K562 (cell line): ENCODE measurements at regions not wholly inside any gene's neighbourhood (a gene's known extent, or its start where the extent isn't known, plus 50 kb on each side); places are given as distances from the start of the nearest gene placed in this dataset.

Experiments
- ATAC-seq: fragments of 200-7000 bp; cut with Tn5 transposase; 3 replicates; pipeline ENCODE4 v1.9.1; 2020; ENCODE audit warnings: moderate library complexity
- BruUV-seq: library from RNA; stranded (reverse); fragments of 400-500 nt; replicated peaks from 2 replicates; lab custom pipeline; 2021; lab: Mats Ljungman, UMichigan
- CTCF ChIA-PET: fragments of 300-600 bp; formaldehyde crosslinking; extraction: SDS; loops from one replicate; lab custom pipeline; 2021; ENCODE audit warnings: low intra/inter-chr PET ratio; lab: Yijun Ruan, JAX
- POLR2A ChIA-PET: fragments of 300-600, 350-650 bp; sonication (Branson Sonifier 250); formaldehyde crosslinking; extraction: SDS; loops from one replicate; lab custom pipeline; 2021; ENCODE audit warnings: antibody characterized with exemption, inconsistent platforms; lab: Yijun Ruan, JAX
- DNase-seq, 4 experiments: peaks; one replicate each; pipeline versions ENCODE4 v3.0.0 to v3.0.0-alpha.2; 2011 to 2018; ENCODE audit warnings: low spot score in 3 of 4, mixed read lengths in 3 of 4; ENCODE audit errors: extremely low read depth in 1 of 4
- FAIRE-seq: peaks from 2 replicates; lab custom pipeline; 2011; peaks lifted over from hg19 to GRCh38; lab: Jason Lieb, UNC
- H2AFZ ChIP-seq: 2 replicates; pipeline ENCODE4 v1.6.0; 2011; ENCODE audit warnings: low read depth, low read length, control low read depth, inconsistent platforms
- H3K27ac ChIP-seq: fragments of 200-600 bp; 3 replicates; pipeline ENCODE4 v1.8.0; 2011; ENCODE audit warnings: low read depth, mild to moderate bottlenecking, control low read depth, inconsistent platforms, low read length, moderate library complexity, mixed read lengths; ENCODE audit errors: extremely low read depth
- H3K27me3 ChIP-seq, 2 experiments: fragments of 300-600 bp in 1 of 2; 2 replicates in 1 of 2; 3 replicates in 1 of 2; pipeline versions ENCODE4 v1.6.0 to v1.8.0; 2011; ENCODE audit warnings: inconsistent platforms in 2 of 2, low read length in 2 of 2, mild to moderate bottlenecking in 1 of 2, mixed read lengths in 1 of 2, moderate library complexity in 1 of 2; ENCODE audit not compliant: control insufficient read depth in 2 of 2, insufficient read depth in 2 of 2
- H3K36me3 ChIP-seq: fragments of 300-600 bp; 3 replicates; pipeline ENCODE4 v1.8.0; 2011; ENCODE audit warnings: mild to moderate bottlenecking, low read length, inconsistent platforms; ENCODE audit not compliant: control insufficient read depth, insufficient read depth
- H3K4me1 ChIP-seq, 2 experiments: fragments of 200-600 bp in 1 of 2; replicated peaks in 1 of 2; 2 replicates in 1 of 2; 3 replicates in 1 of 2; pipeline versions ENCODE4 v1.5.1 to v1.8.0; 2011; ENCODE audit warnings: inconsistent platforms in 2 of 2, low read length in 2 of 2, mild to moderate bottlenecking in 1 of 2, mixed read lengths in 1 of 2, moderate library complexity in 1 of 2; ENCODE audit not compliant: control insufficient read depth in 2 of 2, insufficient read depth in 2 of 2
- H3K4me2 ChIP-seq: 2 replicates; pipeline ENCODE4 v1.6.1; 2011; ENCODE audit warnings: low read length, control low read depth, inconsistent platforms, mixed read lengths; ENCODE audit not compliant: insufficient read depth
- H3K4me3 ChIP-seq: fragments of 200-600 bp; sonication (generic), shearing (Covaris generic); 2 replicates; pipeline ENCODE4 v1.5.1; 2016; ENCODE audit warnings: control low read depth, inconsistent platforms
- H3K79me2 ChIP-seq: fragments of 200-600 bp; 3 replicates; pipeline ENCODE4 v1.8.0; 2011; ENCODE audit warnings: low read length, inconsistent platforms; ENCODE audit not compliant: control insufficient read depth, insufficient read depth
- H3K9ac ChIP-seq, 2 experiments: 2 replicates each; pipeline versions ENCODE4 v1.6.0 to v1.6.1; 2011; ENCODE audit warnings: low read depth in 2 of 2, low read length in 2 of 2, control low read depth in 1 of 2, inconsistent platforms in 1 of 2, mild to moderate bottlenecking in 1 of 2, mixed read lengths in 1 of 2; ENCODE audit not compliant: insufficient read depth in 1 of 2
- H3K9me1 ChIP-seq: one replicate; pipeline ENCODE4 v1.6.0; 2011; ENCODE audit warnings: inconsistent platforms, mild to moderate bottlenecking, low read length, moderate library complexity; ENCODE audit not compliant: control insufficient read depth, insufficient read depth
- H3K9me3 ChIP-seq: replicated peaks from 2 replicates; pipeline ENCODE4 v1.5.1; 2011; ENCODE audit warnings: low read depth, low read length, inconsistent platforms; ENCODE audit not compliant: control insufficient read depth, insufficient read depth
- H4K20me1 ChIP-seq: replicated peaks from 2 replicates; pipeline ENCODE4 v1.6.1; 2011; ENCODE audit warnings: low read length, inconsistent platforms, mixed read lengths; ENCODE audit not compliant: control insufficient read depth, insufficient read depth
- BRD4 ChIP-seq: fragments of 200-600 bp; sonication (generic); IDR thresholded peaks from 2 replicates; pipeline ENCODE4 v1.6.1; 2017; ENCODE audit warnings: inconsistent platforms
- CHD2 ChIP-seq: IDR thresholded peaks from 2 replicates; pipeline ENCODE4 v1.6.1; 2011; ENCODE audit warnings: low read depth, low read length
- CLOCK ChIP-seq: fragments of 250-450 bp; sonication (Bioruptor Pico); IDR thresholded peaks from 2 replicates; pipeline ENCODE4 v1.4.0; 2020; ENCODE audit warnings: mild to moderate bottlenecking, moderate library complexity, borderline replicate concordance
- CUX1 ChIP-seq: fragments of 200-800 bp; sonication (Bioruptor generic); IDR thresholded peaks from 2 replicates; pipeline ENCODE4 v1.6.1; 2016; ENCODE audit warnings: missing genetic modification characterization, missing compliant biosample characterization
- DMBX1 ChIP-seq: fragments of 250-450 bp; sonication (Bioruptor Pico); IDR thresholded peaks from 2 replicates; pipeline ENCODE4 v1.8.0; 2022; ENCODE audit warnings: inconsistent platforms, mild to moderate bottlenecking, moderate library complexity, borderline replicate concordance
- NFE2L1 ChIP-seq: fragments of 450-650 bp; IDR thresholded peaks from 2 replicates; pipeline ENCODE4 v1.6.1; 2016; ENCODE audit warnings: missing genetic modification characterization, low read depth, mild to moderate bottlenecking, missing compliant biosample characterization, moderate library complexity, borderline replicate concordance
- PCBP1 ChIP-seq: fragments of 200-400 bp; formaldehyde crosslinking; IDR thresholded peaks from 2 replicates; pipeline ENCODE4 v1.6.1; 2018; ENCODE audit warnings: mild to moderate bottlenecking, low read depth, low read length; ENCODE audit not compliant: poor library complexity, severe bottlenecking
- PHF8 ChIP-seq: fragments of 200-600 bp; sonication (generic); IDR thresholded peaks from 2 replicates; pipeline ENCODE4 v1.6.1; 2012; ENCODE audit warnings: mixed run types, mild to moderate bottlenecking, inconsistent platforms, low read length, moderate library complexity, borderline replicate concordance
- RBBP5 ChIP-seq: fragments of 200-600 bp; sonication (generic); IDR thresholded peaks from 2 replicates; pipeline ENCODE4 v1.6.1; 2012; ENCODE audit warnings: borderline replicate concordance, mild to moderate bottlenecking, low read length, control low read depth, inconsistent platforms; ENCODE audit not compliant: insufficient read depth, poor library complexity, severe bottlenecking
- RBM14 ChIP-seq: fragments of 200-400 bp; formaldehyde crosslinking; IDR thresholded peaks from 2 replicates; pipeline ENCODE4 v1.6.1; 2018; ENCODE audit warnings: low read depth, mild to moderate bottlenecking, low read length, moderate library complexity, borderline replicate concordance; ENCODE audit not compliant: insufficient read depth
- RBM15 ChIP-seq: fragments of 200-400 bp; formaldehyde crosslinking; IDR thresholded peaks from 2 replicates; pipeline ENCODE4 v1.6.1; 2018; ENCODE audit warnings: mild to moderate bottlenecking, low read length, moderate library complexity; ENCODE audit not compliant: insufficient read depth
- RFX1 ChIP-seq: fragments of 450-650 bp; IDR thresholded peaks from 2 replicates; pipeline ENCODE4 v1.6.1; 2016; ENCODE audit warnings: mild to moderate bottlenecking, moderate library complexity
- SNRNP70 ChIP-seq: fragments of 200-400 bp; formaldehyde crosslinking; optimal IDR thresholded peaks from 2 replicates; pipeline ENCODE3; 2017; ENCODE audit warnings: low read depth, low read length
- STAT5A ChIP-seq: IDR thresholded peaks from 2 replicates; pipeline ENCODE4 v1.6.1; 2012; ENCODE audit warnings: low read length, inconsistent platforms, borderline replicate concordance
- TRIM24 ChIP-seq, 2 experiments: fragments of 450-650 bp; IDR thresholded peaks; 2 replicates each; pipeline ENCODE4 v1.6.1; 2016
- ZNF175 ChIP-seq: fragments of 200-800 bp; sonication (Bioruptor generic); IDR thresholded peaks from 2 replicates; pipeline ENCODE4 v1.6.1; 2016; ENCODE audit warnings: low read depth, mild to moderate bottlenecking, missing genetic modification characterization, missing compliant biosample characterization
- ZNF41 ChIP-seq: fragments of 250-450 bp; sonication (Bioruptor Pico); conservative IDR thresholded peaks from 2 replicates; pipeline ENCODE4 v1.4.0; 2020; ENCODE audit warnings: mild to moderate bottlenecking
- WGBS: fragments of 100-300 bp; shearing (Covaris generic); methylation state at CpG from one replicate; pipeline ENCODE4 v1.1.6; 2016; ENCODE audit warnings: low coverage, mixed read lengths; ENCODE audit not compliant: insufficient coverage; ENCODE audit errors: missing lambda C conversion rate; 5-methylcytosine and 5-hydroxymethylcytosine counted together
- in situ Hi-C: fragments of 300-500 bp; cut with MboI; formaldehyde crosslinking; loops from 4 replicates; pipeline ENCODE4 v1.15.0; 2018; ENCODE audit warnings: inconsistent platforms, mixed read lengths
- intact Hi-C: fragments of 100-400 bp; cut with micrococcal nuclease; formaldehyde crosslinking; loops from 2 replicates; pipeline ENCODE4 v1.14.2; 2022

- H3K4me2 ChIP-seq = no peak overlapping the region
- H4K20me1 ChIP-seq = no peaks in the 10 kb centered on the region
- no peaks in the 10 kb centered on the region for H3K9me1 ChIP-seq
- FAIRE-seq (no peak), ATAC-seq (no peak), DNase-seq (no peak)
- no peak overlapping the region for H3K9ac ChIP-seq
- POLR2A ChIA-PET = no interaction called here
- no TSS peak for BruUV-seq
- H3K36me3 ChIP-seq = no peaks in the 10 kb centered on the region
- H3K27me3 ChIP-seq = no peaks in the 10 kb centered on the region
- H3K4me1 ChIP-seq = no peaks in the 10 kb centered on the region
- intact Hi-C loops = no loop called here
- in situ Hi-C loops = no loop called here
- CTCF ChIA-PET = no interaction called here
- no peak overlapping the region for H3K27ac ChIP-seq
- H2AFZ ChIP-seq = no peak overlapping the region
- no peak overlapping the region for H3K4me3 ChIP-seq
- H3K79me2 ChIP-seq = no peaks in the 10 kb centered on the region
- 5% methylated on average over 2 of the region's 2 CpGs for WGBS
- no peaks in the 10 kb centered on the region for H3K9me3 ChIP-seq
- TF ChIP-seq ZNF41 (CRISPR knock-in tag) (no peak), CLOCK (CRISPR knock-in tag) (no peak), STAT5A (no peak), BRD4 (no peak), SNRNP70 (no peak), RBM15 (no peak), NFE2L1 (tag) (no peak), RFX1 (no peak), CUX1 (no peak), TRIM24 (IDR thresholded peaks at IDR 0.05) (no peak), RBBP5 (no peak), PHF8 (no peak), ZNF175 (CRISPR knock-in tag) (no peak), CHD2 (no peak), PCBP1 (no peak), RBM14 (no peak), DMBX1 (CRISPR knock-in tag) (no peak)
Observed at GRCh38 chr6:56311061-56311460, 63.7 kb upstream of the COL21A1 start.
